Central memory CD4-positive, alpha-beta T cell (primary cell): ENCODE measurements at regions not wholly inside any gene's neighbourhood (a gene's known extent, or its start where the extent isn't known, plus 50 kb on each side); places are given as distances from the start of the nearest gene placed in this dataset.

Source experiments
- DNase-seq: peaks from one replicate; pipeline ENCODE4 v3.0.0; 2022

GRCh38 chr3:176789281-176789705, 408.0 kb downstream of the TBL1XR1 start:
- no peak for DNase-seq

GRCh38 chr3:176787506-176787905, 409.8 kb downstream of the TBL1XR1 start:
- no peak for DNase-seq

- no peak for DNase-seq
These were observed 412.1 kb downstream of the TBL1XR1 start for GRCh38 chr3:176785171-176785570.

DNA sequence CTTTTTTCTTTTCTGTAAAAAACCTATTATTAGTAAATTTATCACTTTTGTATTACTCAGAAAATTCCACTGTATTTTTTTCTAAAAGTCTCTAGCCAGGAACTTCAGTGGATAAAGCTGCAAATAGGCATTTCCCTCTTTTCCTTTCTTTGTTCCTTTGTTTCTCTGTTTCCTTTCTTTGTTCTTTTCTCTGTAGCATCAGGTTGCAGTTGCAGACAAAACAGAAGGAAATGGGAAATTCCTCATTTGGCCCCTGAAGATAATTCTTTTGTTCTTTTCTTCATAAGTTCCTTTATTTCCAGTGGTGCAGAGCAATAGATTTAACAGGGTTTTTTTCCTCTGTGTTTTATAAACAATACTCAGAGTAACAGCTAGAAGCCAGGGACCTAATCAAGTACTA, 416.5 kb downstream of the TBL1XR1 start:
- DNase-seq = no peak

DNA sequence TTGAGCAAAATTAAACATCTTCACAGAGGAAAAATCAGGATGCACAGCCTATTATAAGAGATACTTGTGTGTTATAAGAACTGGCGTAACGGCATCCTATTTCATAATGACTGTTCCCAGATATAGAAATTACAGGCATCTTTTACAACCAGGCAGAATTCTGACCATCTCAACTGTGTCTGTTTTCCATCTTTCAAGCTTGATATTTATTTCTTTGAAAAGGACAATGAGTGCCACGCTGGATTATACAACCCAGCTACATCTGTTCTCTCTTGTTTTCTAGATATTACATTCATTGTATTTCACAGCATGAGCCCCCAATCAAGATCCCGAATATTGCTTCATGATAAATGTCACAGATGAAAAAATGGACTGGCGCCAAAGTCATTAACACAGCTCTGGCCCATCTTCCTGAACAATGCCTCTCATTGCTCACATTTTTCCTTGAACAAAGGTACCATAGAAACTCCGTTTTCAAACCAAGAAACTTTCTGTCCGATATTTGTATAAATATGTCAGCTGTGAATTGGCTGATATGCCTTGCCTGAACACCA, 420.6 kb downstream of the TBL1XR1 start:
- no peak for DNase-seq

DNA sequence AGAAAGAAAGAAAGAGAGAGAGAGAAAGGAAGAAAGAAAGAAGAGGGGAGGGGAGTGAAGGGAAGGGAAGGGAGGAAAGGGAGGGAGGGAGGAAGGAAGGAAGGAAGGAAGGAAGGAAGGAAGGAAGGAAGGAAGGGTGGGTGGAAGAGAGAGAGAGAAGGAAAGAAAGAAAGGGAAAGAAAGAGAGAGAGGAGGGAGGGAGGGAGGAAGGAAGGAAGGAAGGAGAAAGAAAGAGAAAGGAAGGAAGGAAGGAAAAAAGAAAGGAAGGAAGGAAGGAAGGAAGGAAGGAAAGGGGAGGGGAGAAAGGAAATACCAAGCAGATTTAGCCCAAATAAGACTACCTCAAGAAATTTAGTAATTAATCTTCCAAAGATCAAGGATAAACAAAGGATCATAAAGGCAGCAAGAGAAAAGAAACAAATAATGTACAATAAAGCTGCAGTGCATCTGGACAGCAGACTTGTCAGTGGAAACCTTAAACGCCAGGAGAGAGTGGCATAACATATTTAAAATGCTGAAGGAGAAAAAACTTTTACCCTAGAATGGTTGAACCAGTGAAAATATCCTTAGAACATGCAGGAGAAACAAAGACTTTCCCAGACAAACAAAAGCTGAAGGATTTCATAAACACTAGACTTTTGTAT, 427.6 kb downstream of the TBL1XR1 start:
- no peak for DNase-seq

DNA sequence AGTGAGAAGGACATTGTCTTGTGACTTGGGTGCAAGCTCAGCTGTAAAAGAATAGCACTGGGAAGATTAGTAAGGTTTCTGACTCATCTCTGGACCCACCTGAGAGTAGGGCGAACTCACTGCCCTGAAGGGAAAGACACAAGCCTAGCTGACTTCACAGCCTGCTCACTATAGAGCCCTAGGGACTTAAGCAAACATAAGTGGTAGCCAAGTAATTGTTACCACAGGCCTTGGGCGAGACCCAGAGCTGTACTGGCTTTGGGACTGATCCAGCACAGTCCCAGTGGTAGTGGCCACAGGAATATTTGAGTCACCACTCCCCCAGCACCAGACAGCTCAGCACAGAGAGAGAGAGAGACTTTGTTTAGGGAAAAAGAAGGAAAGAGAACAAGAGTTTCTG, 429.9 kb downstream of the TBL1XR1 start:
- no peak for DNase-seq

DNA sequence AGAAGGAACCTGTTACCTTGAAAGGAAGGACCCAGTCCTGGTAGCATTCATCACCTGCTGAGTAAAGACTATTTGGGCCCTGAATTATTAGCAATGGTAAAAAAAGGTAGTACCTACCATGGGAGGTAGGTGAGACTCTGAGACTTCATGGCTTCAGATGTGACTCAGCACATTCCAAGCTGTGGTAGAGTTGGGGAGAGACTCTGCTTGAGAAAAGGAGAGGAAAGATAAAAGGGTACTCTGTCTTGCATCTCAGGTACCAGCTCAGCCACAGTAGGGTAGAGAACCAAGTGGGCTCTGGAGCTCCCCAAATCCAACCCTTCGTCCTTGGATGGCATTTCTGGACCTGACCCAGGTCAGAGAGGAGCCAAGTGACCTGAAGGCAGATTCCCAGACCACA, 430.4 kb downstream of the TBL1XR1 start:
- no peak for DNase-seq

DNA sequence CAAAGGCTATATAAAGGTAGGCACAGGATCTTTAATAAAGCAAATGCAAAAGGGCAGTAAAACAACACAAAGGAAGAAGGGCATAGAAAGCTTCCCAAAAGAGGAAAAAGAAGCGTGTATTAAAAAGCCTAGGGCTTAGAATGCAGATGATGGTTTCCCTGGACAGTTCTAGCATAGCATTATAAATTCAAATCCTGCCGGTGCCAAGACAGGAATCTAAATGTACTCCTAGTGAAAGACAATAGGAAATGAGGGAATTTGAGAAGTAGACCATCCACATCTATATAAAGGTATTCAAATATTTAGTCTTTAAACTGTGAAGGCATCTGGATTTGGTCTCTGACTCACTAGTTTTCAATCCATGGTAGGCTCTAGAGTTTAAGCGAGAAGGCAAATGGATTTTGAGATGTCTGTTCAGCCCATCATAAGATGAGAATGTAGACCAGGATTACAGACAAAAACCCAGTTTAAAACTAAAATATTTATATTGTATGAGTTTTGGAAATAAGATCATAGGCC, 431.8 kb downstream of the TBL1XR1 start:
- no peak for DNase-seq

- DNase-seq = no peak
These were observed 437.3 kb downstream of the TBL1XR1 start for GRCh38 chr3:176759815-176760506.

GRCh38 chr3:176757429-176757828, 439.9 kb downstream of the TBL1XR1 start:
- no peak for DNase-seq

GRCh38 chr3:176755977-176756376, 441.3 kb downstream of the TBL1XR1 start:
- DNase-seq = no peak

DNA sequence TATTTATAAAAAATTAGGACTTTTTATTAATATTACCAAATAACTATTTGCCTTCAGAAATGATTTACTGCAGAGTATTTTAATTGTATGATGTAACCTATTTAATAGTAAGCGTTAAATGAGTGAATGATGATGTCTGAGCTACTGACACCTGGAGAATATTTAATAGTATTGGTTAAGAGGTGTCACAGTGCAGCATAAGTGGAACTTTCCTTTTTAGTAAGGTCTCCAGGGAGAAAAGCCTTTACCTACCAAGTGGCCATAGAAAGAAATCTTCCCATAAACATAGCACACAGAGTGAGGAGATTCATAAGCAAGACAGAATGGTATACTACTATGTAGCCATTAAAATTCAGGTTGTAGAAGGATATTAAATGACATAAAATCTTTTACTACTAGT, 441.7 kb downstream of the TBL1XR1 start:
- no peak for DNase-seq

GRCh38 chr3:176741664-176742047, 455.6 kb downstream of the TBL1XR1 start:
- DNase-seq = no peak

DNA sequence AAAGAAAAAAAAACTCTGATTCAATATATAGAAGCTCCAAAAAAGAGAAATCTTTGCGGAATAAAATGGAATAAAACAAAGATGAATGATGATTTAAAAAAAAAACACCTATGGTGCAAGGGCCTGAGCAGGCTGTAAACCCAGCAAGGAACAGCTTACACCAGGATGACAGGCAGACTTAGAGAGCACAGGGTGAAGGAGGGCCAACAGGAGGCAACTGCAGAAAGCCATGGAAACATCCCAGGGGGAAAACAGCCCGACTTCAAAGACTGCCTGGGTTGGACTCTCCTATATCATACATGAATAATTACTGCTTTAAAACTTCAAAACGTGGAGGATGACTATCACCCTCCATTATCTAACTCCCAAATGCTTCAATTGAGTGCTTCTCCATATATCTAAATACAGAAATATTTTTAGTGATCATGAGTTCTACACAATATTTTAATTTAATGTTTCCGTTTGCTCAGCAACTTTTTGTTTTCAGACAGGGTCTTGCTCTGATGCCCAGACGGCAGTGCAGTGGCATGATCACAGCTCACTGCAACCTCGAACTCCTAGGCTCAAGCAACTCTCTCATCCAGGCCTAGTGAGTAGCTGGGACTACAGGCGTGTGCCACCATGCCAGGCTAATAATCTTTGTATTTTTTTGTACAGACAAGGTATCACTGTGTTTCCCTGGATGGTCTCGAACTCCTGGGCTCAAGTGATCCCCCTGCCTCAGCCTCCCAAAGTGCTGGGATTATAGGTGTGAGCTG, 456.2 kb downstream of the TBL1XR1 start:
- DNase-seq = no peak

DNA sequence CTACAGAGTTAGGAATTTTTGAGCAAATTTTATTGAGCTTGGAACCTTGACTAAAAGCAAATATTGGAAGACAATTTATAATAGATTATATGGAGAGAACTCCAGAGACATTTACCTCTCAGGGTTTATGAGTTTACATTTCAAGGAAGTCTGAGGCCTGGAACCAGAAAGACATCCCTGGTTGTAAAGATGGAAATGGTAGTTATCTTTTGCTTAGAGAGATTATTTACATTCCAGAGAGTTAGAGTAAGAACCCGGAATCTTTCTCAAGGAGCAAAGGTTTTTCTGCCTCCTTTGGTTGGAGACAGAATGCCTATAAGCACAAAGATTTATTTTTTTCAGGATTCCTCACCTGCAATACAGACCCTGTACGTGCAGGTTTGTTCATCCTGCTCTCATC, 458.1 kb downstream of the TBL1XR1 start:
- no peak for DNase-seq

DNA sequence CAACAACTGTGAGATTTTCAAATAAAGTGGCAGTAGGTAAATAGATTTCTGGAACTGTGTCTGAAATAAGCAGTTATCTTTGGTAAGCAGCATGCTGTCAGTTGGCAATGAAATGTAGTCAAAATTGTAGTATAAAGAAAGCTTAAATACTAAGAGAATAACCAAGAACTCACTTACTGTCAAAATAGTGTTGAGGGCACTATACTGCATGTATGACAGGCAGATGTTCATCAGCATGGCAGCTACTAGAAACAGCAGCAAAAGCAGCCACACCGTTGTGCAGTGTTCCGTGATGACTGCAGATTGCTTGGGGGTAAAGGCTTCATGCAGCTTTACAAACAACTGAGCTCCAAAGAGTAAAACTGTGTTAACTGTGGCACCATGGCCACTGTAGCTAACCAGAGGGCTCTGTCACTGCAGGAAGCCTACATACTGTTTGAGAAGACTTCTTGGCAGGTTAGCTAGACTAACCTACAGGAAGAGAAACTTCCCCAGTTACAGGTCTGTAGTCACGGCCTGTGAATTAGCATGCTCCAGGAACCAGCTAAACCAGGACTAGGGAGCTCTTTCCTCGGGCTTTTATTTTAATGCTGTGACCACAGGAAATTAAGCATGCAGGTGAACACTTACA, 459.7 kb downstream of the TBL1XR1 start:
- DNase-seq = no peak

DNA sequence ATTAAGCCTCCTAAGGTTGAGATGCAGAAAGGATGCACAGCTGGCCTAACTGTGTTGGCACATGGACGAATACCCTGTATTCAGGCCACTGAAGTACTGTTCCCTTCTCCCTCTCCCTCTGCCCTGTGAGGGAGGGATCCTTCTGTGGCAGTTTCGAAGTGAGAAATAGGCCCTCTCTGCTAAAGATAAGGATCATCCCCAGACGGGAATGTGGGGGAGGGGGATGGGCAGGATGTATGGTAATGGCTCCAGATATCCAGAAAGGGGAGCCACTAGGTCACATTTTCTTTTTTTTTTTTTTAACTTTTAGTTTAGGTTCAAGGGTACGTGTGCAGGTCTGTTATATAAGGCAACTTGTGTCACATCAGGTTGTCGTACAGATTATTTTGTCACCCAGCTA, 463.1 kb downstream of the TBL1XR1 start:
- DNase-seq = no peak

DNA sequence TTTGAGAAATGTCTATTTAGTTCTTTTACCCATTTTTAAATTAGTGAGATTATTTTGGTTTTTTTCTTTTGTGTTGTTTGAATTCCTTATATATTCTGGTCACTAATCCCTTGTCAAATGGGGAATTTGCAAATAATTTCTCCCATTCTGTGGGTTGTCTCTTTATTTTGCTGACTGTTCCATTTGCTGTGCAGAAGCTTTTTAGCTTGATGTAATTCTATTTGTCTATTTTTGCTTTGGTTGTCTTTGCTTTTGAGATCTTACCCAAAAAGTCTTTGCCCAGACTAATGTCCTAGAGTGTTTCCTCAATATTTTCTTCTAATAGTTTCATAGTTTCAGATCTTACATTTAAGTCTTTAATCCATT, 472.9 kb downstream of the TBL1XR1 start:
- no peak for DNase-seq

DNA sequence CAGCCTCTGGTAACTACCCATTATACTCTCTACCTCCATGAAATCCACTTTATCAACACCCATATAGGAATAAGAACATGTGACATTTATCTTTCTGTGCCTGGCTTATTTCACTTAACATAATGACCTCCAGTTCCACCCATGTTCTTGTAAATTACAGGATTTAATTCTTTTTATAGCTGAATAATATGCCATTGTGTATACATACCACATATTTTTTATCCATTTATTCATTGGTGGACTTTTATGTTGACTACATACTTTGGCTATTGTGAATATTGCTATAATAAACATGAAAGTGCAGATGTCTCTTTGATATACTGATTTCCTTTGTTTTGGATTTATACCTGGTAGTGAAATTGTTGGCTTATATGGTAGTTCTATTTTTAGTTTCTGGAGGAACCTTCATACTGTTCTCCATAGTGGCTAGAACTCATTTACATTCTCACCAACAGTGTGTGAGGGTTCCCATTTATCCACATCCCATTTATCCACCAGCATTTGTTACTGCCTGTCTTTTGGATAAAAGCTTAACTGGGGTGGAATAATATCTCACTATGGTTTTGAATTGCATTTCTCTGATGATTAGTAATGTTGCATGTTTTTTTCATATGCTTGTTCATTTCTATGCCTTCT, 473.4 kb downstream of the TBL1XR1 start:
- DNase-seq = no peak

DNA sequence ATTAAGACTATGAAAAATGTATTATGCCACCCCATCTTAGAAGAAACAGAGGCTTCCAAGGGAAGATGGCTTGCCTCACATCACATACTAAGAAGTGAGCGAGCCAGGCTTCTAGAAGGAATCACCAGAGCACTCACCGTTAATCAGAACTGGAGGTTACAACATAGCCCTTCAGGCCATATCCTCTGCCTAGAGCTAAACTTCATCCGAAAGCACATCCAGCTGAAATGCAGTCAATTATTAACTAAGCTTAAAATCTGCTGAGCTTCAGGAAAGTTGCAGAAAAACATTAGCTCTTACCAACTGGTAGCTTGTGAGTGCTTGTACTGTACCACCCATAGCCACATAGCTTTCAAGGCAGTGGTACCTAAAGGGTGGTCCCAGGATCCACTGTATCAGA, 483.2 kb downstream of the TBL1XR1 start:
- no peak for DNase-seq

DNA sequence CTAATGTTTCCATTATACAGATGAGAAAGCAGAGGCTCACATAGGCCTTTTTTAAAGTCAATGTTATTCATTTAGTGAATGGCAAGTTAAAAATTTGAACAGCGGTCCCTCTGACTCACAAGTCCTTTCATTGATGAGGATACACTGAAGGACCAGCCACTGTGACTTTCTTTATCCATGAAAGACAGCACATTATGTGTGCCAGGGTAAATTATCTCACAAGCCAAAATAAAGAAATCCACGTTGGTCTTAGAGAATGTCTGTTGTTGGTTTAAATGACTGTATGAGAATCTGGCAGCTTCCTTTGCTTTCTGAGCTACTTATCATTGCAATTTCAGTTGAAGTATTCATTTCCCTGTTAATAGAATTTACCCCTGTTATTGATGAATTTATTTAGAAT, 485.1 kb downstream of the TBL1XR1 start:
- DNase-seq = no peak

- DNase-seq = no peak
These were observed 498.0 kb downstream of the TBL1XR1 start for GRCh38 chr3:176699288-176699687.
